ENCODE measurements at regions not wholly inside any gene's neighbourhood (a gene's known extent, or its start where the extent isn't known, plus 50 kb on each side); places are given as distances from the start of the nearest gene placed in this dataset.
A peak's percentile ranks its signal among the peaks of the same experiment; 100 is the strongest.

DNA sequence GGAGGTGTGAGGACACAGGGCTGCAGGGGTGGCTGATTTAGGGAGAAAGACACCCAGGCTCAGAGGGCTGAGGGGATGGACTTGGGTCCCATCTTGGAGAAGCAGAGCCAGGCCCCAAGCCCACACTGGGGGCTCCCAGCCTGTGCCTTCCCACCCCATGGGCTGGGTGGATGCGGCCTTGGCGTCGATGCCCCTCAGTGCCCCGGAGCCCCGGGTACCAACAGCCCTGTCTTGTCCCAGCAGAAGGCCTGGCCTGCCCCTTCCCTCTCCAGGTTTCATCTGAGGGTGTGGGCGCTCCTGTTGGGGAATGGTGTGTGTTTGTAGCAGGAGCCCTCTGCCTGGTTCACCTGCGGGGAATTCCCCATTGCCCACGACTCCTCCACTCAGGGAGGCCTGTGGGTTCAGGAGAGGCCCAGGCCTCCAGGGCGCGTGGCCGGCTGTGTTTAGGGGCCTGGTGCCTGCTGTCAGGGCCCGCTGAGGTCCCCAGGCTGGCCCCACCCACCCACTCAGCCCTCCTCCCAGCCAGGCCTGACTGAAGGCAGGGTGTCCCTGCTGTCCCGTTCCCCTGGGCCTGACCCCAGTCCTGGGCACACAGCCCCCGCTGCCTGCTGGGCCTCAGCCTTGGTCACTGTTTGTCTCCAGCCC, 51.1 kb upstream of the BEGAIN start:
- no peak for DNase-seq

DNA sequence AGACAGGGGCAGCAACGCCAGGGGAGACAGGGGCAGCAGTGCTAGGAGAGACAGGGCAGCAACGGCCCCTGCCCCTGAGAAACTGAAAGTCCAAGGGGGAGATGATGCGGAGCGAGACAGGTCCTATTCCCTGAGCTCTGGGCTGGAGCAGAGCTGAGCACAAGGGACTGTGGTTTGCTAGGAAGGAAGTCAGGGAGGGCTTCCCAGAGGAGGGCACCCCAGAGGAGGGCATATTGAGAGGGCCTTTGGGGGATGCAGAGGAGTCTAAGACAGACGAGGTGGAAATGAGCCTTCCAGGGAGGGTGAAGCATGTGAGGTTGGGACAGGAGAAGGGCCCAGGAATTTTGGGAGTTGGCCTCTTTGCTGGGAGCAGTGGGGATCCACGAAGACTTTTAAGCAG, 52.1 kb upstream of the BEGAIN start:
- no peak for DNase-seq

DNA sequence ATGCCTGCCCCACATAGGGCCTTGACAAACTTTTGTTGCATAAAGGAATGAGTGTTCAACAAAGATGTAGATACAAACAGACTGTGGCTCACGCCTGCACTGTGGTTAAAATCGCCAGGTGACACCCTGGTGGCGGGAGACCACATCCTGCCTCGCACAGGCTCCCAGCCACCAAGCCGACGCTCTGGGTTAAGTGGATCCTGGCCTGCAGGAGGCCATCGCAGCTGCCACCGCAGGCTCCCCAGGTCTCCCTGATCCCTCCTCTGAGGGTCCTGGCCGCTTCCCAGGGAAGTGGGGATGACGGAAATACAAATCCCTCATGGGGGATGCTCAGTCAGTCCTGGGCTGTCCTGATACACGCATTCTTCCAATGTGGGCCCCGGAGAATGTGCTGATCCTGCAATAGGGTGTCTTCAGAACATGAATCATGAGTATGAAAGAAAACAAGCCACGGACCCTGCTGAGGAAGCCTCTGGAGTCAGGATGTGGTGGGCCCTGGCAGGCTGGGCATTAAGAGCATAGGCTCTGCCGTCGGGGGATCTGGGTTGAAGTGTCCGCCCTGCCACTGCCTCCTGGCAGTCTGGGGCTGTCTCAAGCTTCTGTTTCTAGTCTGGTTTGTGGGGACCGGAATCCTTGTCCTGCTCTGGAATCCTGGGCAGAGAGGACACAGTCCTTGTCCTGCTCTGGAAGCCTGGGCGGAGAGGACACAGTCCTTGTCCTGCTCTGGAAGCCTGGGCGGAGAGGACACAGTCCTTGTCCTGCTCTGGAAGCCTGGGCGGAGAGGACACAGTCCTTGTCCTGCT, 53.5 kb upstream of the BEGAIN start:
- DNase-seq, result peak in 3 of 4 experiments; percentile 21 to 59 (median 39)

DNA sequence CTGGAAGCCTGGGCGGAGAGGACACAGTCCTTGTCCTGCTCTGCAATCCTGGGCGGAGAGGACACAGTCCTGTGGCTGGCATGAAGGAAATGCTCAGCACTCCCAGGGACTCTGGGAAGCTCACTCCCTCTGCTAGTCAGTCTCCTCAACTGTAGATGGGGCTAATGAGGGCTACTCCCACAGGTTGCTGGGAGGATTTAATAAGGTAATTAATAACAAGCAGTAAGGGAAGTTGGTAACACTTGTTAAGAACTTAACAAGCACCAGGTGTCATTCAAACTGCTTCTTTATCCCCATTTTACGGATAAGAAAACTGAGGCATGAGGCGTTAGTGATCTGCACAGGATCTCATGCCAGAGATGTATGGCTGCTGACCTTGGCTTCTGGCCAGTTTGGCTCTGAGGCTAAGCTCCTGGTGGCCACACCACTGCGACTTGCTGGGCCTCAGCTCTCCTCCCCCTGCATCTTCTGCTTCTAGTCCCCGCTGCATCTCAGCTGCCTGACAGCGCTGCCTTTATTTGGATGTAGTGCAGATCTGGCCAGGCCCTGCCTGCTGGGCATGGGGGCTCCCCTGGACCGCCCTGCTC, 54.1 kb upstream of the BEGAIN start:
- DNase-seq, result no peak

DNA sequence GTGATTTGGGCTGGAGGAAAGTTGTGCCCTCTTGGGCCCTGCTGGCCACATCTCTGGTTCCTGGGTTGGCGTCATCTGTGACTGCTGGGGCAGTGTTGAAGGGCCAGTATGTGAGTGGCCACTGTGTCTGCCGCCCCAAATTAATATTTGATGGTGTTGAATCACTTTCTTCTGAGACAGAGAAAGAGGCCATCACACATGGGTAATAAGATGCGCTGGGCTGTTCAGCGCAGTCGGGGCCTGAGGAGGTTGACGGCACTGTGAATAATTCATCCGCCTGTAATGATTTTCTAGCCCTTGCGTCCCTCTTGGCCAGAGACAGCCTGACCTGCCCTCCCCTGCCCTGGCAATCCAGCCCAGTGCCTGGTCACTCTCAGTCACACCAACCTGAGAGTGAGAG, 56.2 kb upstream of the BEGAIN start:
- no peak for DNase-seq

DNA sequence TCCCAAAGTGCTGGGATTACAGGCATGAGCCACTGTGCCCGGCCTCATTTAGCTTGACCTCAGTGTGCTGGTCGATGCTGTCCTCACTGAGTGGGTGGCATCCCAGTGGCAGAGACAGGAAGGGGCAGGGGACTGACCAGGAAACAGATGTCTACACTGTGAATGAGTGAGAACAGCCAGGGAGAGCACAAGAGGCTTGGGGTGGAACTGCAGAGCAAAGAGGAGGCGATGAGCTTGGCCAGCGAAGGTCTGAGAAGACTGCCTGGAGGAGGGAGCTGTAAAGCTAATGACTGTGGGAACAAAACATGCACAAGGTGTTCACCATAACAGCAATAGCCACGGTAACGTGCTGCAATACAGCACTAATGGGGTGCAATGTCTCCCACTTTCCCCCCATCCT, 57.2 kb upstream of the BEGAIN start:
- no peak for DNase-seq

DNA sequence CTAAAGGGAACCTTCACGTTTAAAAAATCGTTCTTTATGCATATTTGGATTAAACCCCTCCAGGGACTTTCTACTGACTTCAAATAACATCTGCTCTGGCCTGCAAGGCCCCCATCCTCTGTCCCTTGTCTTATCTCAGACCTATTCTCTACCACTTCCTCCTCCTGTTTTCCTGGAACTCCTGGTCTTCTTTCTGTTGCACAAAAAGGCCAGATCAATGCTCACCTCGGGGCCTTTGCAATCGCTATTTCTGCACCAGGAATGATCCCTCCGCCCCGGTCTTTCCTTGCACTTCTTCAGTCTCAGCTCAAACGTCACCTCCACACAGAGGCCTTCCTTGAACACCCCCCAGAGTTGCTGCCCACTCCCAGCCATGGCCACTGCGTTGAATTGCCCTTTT, 57.6 kb upstream of the BEGAIN start:
- DNase-seq, result no peak

DNA sequence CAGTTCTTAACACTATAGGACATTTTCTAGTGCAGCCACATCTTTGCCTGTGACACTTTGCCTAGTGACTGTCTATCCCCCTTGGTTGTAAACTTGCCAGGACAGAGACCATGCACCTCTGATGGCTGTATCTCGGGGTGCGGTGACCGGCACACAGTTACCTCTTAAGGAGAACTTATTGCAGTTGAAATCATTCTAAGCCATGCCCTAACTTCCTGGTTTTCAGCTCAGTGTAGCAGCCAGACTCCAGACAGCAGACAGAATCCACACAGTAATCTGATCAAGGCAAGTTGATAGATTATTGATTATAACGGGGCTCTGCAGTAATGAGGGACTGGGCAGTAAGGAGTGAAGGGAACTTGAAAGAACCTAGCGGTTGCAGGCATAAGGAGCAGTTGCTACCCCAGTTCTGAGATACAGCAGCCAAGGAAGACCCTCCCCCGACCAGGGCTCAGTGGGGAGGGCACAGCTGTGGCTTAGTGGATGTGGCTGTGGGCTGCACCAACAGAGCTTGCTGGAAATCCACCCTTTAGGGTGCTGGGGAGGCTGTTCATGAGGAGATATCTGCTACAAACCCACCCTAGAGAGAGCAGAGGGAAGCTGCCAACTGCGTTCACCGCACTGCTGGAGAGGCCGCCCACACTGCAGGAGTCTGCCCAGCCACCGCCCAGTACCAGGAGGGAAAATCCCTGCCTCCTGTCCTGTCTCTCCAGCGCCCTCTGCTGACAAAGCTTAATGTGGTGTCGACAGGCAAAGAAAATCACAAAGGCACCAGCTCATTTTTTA, 58.2 kb upstream of the BEGAIN start:
- peak; percentile 39 to 70 (median 57) for DNase-seq

DNA sequence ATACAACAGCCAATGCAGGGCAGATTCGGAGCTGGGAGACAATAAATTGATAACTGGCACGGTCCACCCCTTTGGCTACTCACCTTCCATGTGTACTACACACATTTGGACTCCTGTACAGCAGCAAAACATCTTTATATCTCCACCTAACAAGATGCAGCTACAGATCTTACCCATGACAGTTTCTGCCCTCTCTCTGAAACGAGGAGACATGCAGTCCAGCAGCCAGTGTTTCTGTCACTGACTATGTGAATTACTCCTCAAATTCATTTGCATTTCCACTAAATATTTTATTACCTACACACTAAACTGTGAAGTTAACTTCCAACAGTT, 58.7 kb upstream of the BEGAIN start:
- no peak for DNase-seq

DNA sequence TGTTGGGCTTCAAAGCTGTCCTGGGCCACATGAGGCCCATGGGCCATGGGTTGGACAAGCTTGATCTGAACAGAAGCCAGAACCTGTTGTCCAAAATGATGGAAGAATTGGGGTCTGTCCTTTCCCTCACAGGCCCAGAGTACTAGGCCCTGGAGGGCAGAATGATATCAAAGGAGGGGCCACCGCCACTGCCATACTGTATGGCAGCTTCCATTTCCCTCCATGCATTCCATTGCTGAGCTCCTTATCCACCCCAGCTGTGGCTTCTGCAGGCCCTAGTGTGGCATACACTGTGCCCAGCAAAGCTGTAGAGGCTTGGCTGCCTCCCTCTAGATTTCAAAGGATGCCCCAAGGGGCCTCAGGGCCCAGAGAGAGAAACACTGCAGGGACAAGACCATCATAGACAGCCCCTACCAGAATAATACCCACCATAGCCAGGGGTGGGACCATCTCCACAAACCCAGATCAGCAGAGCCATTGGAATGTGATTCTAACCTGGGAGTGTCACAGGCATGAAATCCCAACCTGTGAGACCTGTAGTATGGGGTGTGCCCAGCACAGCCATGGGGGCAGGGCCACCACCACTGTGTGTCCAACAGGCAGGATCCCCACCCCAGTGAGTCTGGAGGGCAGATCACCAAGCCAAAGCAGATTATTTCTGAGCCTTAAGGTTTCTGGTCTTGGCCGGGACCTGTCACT, 61.4 kb upstream of the BEGAIN start:
- DNase-seq, result no peak

DNA sequence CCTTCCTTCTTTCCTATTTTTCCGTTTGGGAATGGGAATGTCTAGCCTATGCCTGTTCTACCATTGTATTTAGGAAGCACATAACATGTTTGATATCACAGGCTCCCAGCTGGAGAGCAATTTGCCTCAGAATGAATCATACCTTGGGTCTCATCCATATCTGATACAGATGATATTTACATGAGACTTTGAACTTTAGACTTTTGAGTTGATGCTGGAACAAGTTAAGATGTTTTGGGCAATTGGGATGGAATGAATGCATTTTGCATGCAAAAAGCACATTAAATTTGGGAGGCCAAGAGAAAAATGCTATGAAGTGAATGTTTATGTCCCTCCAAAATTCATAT, 61.9 kb upstream of the BEGAIN start:
- no peak for DNase-seq

DNA sequence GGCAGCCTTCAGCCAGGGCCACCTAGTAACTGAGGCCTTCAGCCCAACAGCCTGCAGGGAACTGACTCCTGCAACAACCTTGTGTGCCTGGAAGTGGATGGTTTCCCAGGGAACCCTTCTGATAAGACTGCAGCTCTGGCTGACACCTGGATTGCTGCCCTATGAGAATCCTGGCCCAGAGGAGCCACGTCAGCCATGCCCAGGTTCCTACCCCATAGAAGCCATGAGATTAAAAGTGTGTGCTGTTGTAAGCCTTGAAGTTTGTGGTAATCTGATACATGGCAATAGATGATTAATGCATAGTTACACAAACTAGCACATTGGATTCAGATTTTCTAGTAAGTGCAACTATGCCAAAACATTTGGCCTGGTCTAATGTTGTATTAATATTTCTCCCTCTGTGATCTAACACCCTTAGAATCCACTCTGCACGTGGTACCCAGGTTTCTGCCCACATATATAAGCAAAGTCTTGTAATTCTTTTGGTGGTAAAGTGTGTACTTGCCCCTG, 64.8 kb upstream of the BEGAIN start:
- DNase-seq, result no peak

DNA sequence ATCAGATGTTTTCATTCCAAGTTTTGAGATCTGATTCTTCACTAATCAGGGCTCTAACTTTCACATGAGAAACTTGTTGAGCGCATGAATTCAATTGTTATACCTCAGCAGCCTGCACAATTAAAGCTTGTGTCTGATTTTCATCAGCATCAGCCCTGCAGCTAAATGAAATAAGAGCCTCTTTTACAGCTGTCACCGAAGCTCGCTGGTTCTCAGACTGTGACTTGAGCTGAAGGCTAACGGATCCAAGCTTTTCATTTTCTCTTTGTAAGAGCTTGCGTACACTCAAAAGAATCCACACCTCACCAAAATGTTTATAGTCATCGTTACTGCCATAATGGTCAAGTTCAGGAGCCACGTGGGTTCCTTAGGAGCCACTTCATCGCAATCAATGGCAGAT, 65.5 kb upstream of the BEGAIN start:
- no peak for DNase-seq

DNA sequence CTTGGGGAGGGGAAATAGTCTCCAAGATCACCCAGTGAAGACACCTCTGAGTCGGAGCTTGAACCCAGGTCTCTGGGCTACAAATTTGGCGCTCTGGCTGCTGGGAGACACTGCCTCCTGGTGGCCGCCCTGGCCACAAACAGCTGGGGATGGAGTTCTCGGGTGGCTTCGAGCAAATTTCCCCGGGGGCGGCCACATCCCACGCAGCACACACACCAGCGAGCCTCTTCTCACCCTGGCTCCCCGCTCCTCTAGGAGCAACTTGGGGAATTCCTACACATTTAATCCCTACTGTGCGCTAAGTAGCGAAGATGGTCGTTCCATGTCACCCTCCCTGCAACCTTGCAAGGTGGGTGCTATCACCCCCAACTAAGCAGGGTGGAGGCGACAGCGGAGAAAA, 66.2 kb upstream of the BEGAIN start:
- no peak for DNase-seq

DNA sequence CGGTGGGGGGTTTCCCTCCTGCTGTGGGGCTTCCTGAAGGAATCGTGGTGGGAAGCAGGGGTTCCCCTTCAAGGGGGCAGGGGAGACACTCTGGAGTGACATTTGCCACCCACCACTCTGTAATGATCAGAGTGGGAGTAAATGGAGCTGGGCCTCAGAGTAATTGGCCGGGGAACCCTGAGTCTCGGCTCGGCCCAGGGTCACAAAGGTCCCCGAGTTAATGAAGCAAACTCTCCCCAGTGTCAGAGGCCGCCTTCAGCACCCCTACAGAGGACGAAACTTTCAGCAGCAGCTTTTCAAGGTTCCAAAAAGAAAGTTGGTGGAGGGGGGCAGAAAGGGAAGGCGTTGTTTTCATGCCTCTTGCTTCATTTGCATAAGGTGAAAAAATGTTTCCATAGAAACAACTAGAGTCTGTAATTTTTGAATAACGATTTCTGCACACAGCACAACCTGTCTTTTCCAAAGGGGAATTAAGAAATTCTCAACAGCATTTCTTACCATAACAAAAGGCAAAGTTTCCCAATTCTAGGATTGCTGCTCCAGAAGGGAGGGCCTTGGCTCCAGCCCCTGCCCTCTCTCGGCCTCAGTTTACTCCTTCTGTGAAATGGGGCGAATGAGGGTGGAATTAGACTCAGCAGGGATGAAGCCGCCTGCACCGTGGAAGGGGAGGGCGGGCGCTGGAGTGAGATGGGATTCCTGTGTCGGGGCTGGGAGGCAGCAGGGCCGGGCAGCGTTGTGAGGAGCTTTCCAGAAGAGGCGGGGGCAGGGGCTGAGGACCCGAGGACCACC, 67.0 kb upstream of the BEGAIN start:
- no peak for DNase-seq

DNA sequence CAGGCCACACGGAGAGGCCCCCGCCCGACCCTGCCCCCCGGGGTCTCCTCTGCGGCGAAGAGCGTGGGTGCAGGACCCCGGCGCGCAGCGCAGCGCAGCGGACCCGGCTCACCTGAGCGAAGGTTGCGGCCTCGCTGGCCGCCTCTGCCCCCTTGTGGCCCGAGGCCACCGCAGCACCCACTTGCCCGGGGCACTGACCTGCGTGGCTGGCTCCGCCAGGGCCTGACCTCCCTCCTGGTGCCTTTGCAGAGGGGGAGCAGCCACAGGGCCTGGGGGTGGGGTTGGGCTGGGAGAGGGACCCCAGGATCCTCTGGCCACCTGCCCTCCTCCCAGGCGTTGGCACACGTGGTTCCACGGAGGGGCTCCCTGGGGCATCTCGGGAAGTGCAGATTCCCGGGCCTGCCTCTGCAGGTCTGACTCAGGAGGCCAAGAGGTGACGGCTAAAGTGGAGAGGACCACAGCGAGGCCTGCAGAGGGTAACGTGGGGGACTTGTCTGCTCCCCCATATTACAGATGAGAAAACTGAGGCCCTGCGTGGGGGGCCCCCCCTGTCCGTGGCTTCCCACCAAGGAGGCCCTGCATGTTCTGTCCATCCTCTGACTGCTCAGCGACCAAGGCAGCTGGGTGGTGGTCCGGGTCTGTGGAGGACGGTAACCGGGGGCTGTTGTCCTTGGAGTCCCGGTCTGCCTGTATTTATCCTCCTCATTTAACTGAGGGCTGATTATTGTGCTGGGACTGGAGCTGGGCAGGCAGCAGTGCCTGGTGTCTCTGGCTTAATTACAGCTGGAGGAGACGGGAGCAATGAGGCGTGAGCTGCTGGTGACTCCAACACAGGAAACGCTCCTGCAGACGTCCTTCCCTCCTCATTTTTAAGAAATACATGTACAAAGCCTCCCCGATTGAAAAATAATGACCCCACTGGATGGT, 67.9 kb upstream of the BEGAIN start:
- peak in 2 of 4 experiments; percentile 6 to 38 for DNase-seq

DNA sequence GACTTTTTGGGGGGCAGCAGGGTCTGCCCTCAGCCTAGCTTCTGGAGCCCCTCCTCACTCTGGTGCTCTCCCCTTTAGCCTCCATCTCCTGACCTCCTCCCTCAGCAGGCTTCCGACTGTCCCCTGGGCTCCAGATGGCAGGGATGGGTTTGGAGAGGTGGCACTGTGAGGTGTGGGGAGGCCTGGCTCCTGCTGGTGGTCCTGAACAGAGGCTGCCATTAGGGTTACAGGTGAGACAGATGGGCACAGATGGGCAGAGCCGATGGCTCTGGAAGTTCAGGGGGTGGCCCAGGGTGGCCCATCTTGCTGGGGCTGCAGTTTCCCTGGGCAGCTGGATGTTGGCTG, 68.5 kb upstream of the BEGAIN start:
- no peak for DNase-seq

DNA sequence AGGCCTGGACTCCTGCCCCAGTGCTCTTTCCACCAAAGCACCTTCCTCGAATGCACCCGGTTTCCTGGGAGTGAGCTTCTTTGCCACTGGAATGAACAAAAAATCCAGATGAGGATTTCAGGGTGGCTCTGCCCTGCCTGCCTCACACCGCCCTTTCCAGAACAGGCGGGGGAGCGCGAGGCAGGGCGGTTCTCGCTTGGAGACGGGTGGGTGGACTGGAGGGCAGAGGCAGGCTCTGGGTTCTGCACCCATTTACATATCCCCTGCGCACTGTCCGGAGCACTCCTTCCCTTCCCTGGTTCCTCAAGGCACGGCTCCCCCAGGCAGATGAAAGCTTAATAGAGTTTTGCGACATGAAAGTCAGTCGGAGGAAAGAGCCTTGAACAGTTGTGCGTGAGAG, 69.7 kb upstream of the DLK1 start:
- DNase-seq, result no peak

DNA sequence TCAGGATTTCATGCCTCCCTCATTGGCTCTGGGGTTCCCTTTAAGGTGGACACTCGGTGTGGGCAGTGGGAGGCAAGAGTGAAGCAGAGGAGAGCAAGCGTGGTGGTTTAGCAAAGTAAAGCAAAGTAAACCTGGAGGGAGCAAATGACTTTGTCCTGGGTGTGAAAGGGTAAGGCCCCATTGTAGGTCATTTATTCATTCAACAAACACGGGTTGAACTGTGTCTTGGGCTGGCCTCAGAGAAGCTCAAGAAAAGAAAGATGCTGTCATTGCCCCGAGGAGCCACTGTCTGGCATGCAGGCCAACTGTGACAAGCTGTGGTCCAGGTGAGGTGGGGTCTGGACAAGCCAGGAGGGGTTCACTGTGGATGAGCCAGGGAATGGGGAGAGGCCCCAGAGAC, 68.9 kb upstream of the DLK1 start:
- DNase-seq, result no peak

DNA sequence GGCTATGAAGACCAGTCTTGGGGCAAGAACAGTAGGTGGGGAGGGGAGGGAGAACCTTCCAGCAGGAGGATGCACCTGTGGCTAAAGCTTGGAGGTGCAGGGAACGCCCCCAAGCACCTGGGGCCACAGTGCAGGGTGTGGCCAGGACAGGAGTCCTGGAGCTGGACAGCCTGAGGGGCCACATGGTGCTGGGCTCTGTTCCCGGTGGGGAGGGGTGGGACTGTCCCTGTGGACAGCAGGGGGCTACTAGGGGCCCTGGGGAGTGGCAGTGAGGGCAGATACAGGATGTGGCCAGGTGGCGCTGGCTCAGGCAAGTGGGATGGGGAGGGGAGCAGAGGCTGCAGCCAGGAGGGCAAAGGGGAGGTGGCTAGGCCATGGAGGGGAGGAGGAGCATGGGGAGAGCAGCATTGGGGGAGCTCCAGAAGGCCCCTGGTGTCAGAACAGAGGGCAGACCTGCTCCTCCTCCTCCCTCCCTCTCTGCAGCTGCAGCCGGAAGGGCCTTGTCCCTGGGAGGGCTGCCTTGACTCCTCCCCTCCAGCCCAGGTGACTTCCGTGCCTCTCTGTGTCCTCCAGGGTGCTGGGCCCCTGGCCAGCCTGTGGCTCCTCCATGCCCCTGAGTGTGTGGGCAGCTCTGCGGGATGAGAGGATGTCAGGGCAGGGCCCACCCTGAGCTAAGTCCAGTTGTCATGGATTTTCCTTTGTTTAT, 68.4 kb upstream of the DLK1 start:
- no peak for DNase-seq

All from activated naive CD4-positive, alpha-beta T cell (primary cell).